ENCODE measurements at regions not wholly inside any gene's neighbourhood (a gene's known extent, or its start where the extent isn't known, plus 50 kb on each side); places are given as distances from the start of the nearest gene placed in this dataset.

GRCh38 chr1:94335447-94335846 is 82.7 kb upstream of the ABCD3 start:
- no peak overlapping the region for H3K4me3 ChIP-seq (ENCODE audit: low read length)
- no peaks in the 10 kb centered on the region for H3K4me1 ChIP-seq (ENCODE audit: control insufficient read depth, insufficient read depth, low read length)
- Mint-ChIP-seq H3K27ac (no peak overlapping the region), H3K4me3 (no peak overlapping the region), H3K4me1 (peaks cover 20% of the 10 kb centered on the region), H3K27me3 (ENCODE audit: insufficient read depth) (no peaks in the 10 kb centered on the region), H3K36me3 (ENCODE audit: low read depth) (no peaks in the 10 kb centered on the region), H3K9me3 (peaks cover 12% of the 10 kb centered on the region)
- no peak for TF ChIP-seq CTCF (conservative IDR thresholded peaks at IDR 0.05)
- DNase-seq = no peak
- H3K9me3 ChIP-seq (ENCODE audit: control insufficient read depth, low read length) = no peaks in the 10 kb centered on the region
- H3K27me3 ChIP-seq (ENCODE audit: control insufficient read depth, insufficient read depth, low read length, poor library complexity, severe bottlenecking) = no peaks in the 10 kb centered on the region
- H3K36me3 ChIP-seq (ENCODE audit: control insufficient read depth, insufficient read depth, low read length) = no peaks in the 10 kb centered on the region
- no peak overlapping the region for H3K9ac ChIP-seq (ENCODE audit: extremely low read depth, low read length, poor library complexity, severe bottlenecking)
- no peak overlapping the region for H3K27ac ChIP-seq (ENCODE audit: low read depth, low read length)
- WGBS, 2 experiments (ENCODE audit: insufficient coverage in 1 of 2, insufficient read length in 1 of 2) = 83 to 87% methylated on average over 2 of the region's 2 CpGs

GRCh38 chr1:94334764-94335163 is 83.4 kb upstream of the ABCD3 start:
- H3K9ac ChIP-seq (ENCODE audit: extremely low read depth, low read length, poor library complexity, severe bottlenecking) = no peak overlapping the region
- WGBS, 2 experiments (ENCODE audit: insufficient coverage in 1 of 2, insufficient read length in 1 of 2) = 83 to 88% methylated on average over 1 to 2 of the region's 2 CpGs
- peaks cover 6% of the 10 kb centered on the region for H3K9me3 Mint-ChIP-seq
- H3K4me1 Mint-ChIP-seq = peaks cover 26% of the 10 kb centered on the region
- no peaks in the 10 kb centered on the region for H3K36me3 Mint-ChIP-seq (ENCODE audit: low read depth)
- no peaks in the 10 kb centered on the region for H3K36me3 ChIP-seq (ENCODE audit: control insufficient read depth, insufficient read depth, low read length)
- H3K27me3 ChIP-seq (ENCODE audit: control insufficient read depth, insufficient read depth, low read length, poor library complexity, severe bottlenecking) = no peaks in the 10 kb centered on the region
- H3K27ac Mint-ChIP-seq = no peak overlapping the region
- no peak overlapping the region for H3K27ac ChIP-seq (ENCODE audit: low read depth, low read length)
- no peak for DNase-seq
- no peaks in the 10 kb centered on the region for H3K4me1 ChIP-seq (ENCODE audit: control insufficient read depth, insufficient read depth, low read length)
- no peak for TF ChIP-seq CTCF (conservative IDR thresholded peaks at IDR 0.05)
- H3K27me3 Mint-ChIP-seq (ENCODE audit: insufficient read depth) = no peaks in the 10 kb centered on the region
- no peak overlapping the region for H3K4me3 Mint-ChIP-seq
- no peaks in the 10 kb centered on the region for H3K9me3 ChIP-seq (ENCODE audit: control insufficient read depth, low read length)
- no peak overlapping the region for H3K4me3 ChIP-seq (ENCODE audit: low read length)

- Histone ChIP-seq H3K9me3 (ENCODE audit: control insufficient read depth, low read length) (no peaks in the 10 kb centered on the region), H3K27ac (ENCODE audit: low read depth, low read length) (no peak overlapping the region), H3K4me3 (ENCODE audit: low read length) (no peak overlapping the region), H3K9ac (ENCODE audit: extremely low read depth, low read length, poor library complexity, severe bottlenecking) (no peak overlapping the region), H3K27me3 (ENCODE audit: control insufficient read depth, insufficient read depth, low read length, poor library complexity, severe bottlenecking) (no peaks in the 10 kb centered on the region), H3K36me3 (ENCODE audit: control insufficient read depth, insufficient read depth, low read length) (no peaks in the 10 kb centered on the region), H3K4me1 (ENCODE audit: control insufficient read depth, insufficient read depth, low read length) (peaks cover 6% of the 10 kb centered on the region)
- no peaks in the 10 kb centered on the region for H3K9me3 Mint-ChIP-seq
- no peak overlapping the region for H3K27ac Mint-ChIP-seq
- DNase-seq = no peak
- no peak overlapping the region for H3K4me3 Mint-ChIP-seq
- H3K36me3 Mint-ChIP-seq (ENCODE audit: low read depth) = no peaks in the 10 kb centered on the region
- H3K27me3 Mint-ChIP-seq (ENCODE audit: insufficient read depth) = no peaks in the 10 kb centered on the region
- H3K4me1 Mint-ChIP-seq = peaks cover 39% of the 10 kb centered on the region
- 92 to 94% methylated on average over 4 of the region's 4 CpGs for WGBS, 2 experiments (ENCODE audit: insufficient coverage in 1 of 2, insufficient read length in 1 of 2)
- no peak for TF ChIP-seq CTCF (conservative IDR thresholded peaks at IDR 0.05)
Measured at GRCh38 chr1:94332952-94333351, 85.2 kb upstream of the ABCD3 start.

All from endodermal cell (in vitro differentiated cells).